Heart left ventricle (tissue), 16 donors: ENCODE measurements at regions not wholly inside any gene's neighbourhood (a gene's known extent, or its start where the extent isn't known, plus 50 kb on each side); places are given as distances from the start of the nearest gene placed in this dataset.
"Not testable (repeated sequence)": the region's sequence is repeated elsewhere in the genome, so short reads cannot be mapped to it uniquely, and the experiment has no call there.

Experiments used
- ATAC-seq, 4 donors: fragments of 200-7000 bp; cut with Tn5 transposase; one replicate each; pipeline ENCODE4 v1.9.1; 2020 to 2022; ENCODE audit warnings: moderate library complexity in 4 of 4, mild to moderate bottlenecking in 3 of 4, moderate number of reproducible peaks in 1 of 4
- DNase-seq, 5 donors: peaks; one replicate each; pipeline ENCODE4 v3.0.0-alpha.2; 2020
- H3K27ac ChIP-seq, 12 donors: fragments of 200-600 bp; sonication (generic) in 4 of 12; one replicate each; pipeline versions ENCODE4 v1.5.0 to v1.8.0; 2016 to 2022; ENCODE audit warnings: mild to moderate bottlenecking in 2 of 12
- H3K27me3 ChIP-seq, 9 donors: fragments of 200-600 bp; sonication (generic) in 2 of 9; one replicate each; pipeline versions ENCODE4 v1.5.1 to v1.8.0; 2016 to 2022; ENCODE audit warnings: mild to moderate bottlenecking in 3 of 9
- H3K36me3 ChIP-seq, 9 donors: fragments of 200-600 bp; sonication (generic) in 2 of 9; one replicate each; pipeline versions ENCODE4 v1.5.0 to v1.8.0; 2018 to 2022; ENCODE audit warnings: mild to moderate bottlenecking in 2 of 9
- H3K4me1 ChIP-seq, 12 donors: fragments of 200-600 bp; sonication (generic) in 4 of 12; one replicate each; pipeline versions ENCODE4 v1.5.0 to v1.8.0; 2016 to 2022; ENCODE audit warnings: mild to moderate bottlenecking in 3 of 12
- H3K4me3 ChIP-seq, 12 donors: fragments of 200-600 bp; sonication (generic) in 4 of 12; one replicate each; pipeline versions ENCODE4 v1.5.0 to v1.8.0; 2017 to 2022; ENCODE audit warnings: mild to moderate bottlenecking in 9 of 12, moderate library complexity in 4 of 12
- H3K9me3 ChIP-seq, 12 donors: fragments of 200-600 bp; sonication (generic) in 4 of 12; one replicate each; pipeline versions ENCODE4 v1.5.0 to v1.8.0; 2016 to 2022; ENCODE audit warnings: mild to moderate bottlenecking in 1 of 12
- POLR2A ChIP-seq, 2 donors: fragments of 450-650 bp; IDR thresholded peaks; one replicate each; pipeline ENCODE4 v1.6.1; 2017; ENCODE audit warnings: antibody characterized with exemption in 2 of 2, mild to moderate bottlenecking in 2 of 2, moderate library complexity in 2 of 2
- WGBS, 4 donors: extraction: QIAGEN DNeasy Blood & Tissue Kit in 2 of 4; methylation state at CpG; one replicate each; pipeline versions ENCODE4 v1.1.5 to v1.1.7; 2013 to 2018; 5-methylcytosine and 5-hydroxymethylcytosine counted together
- intact Hi-C, 10 donors: fragments of 100-400 bp; cut with DNase I; formaldehyde crosslinking; loops; one replicate each; pipeline versions ENCODE4 v1.11.1 to v1.14.2; 2022
- TF ChIP-seq, protein P1 (sequence below), 12 donors: fragments of 200-600 bp; sonication (generic) in 4 of 12; IDR thresholded peaks; one replicate each; pipeline versions ENCODE4 v1.5.0 to v1.8.0; 2018 to 2022; ENCODE audit warnings: antibody characterized with exemption in 12 of 12, mild to moderate bottlenecking in 5 of 12
- donor health status: ischemic (EF 13 %, LVEDD 7.1; RV severe dilation, severe dysfunction).
- donor health status: healthy with polysubstance abuse.
- donor health status: DM: no; HTN: yes; CAD: no.
- donor health status: DM: no; HTN: no; CAD: no.
- donor health status: ischemic (EF 25% LVEDD 6.9; RV normal size, moderate dysfunction).
- donor health status: ischemic (EF 25% LVEDD 5.7; RV mildly dilated, moderate dysfunction).
- donor health status: healthy.
- donor health status: DM: yes; HTN: yes; CAD: no.
- donor health status: ischemic (EF 35%, LVEDD 5.7; RV mildly dilated, moderate dysfunction).
- donor health status: nonischemic (EF 11% LVEDD 7.7; RV severe dilation, severe dysfunction).
- donor health status: DM: yes; HTN: yes; CAD: no.
- donor health status: PGD.
- donor health status: ischemic (EF 29% LVEDD 5.4; RV normal size, mild dysfunction).
- donor health status: nonischemic (EF 23%, LVEDD 6.1; RV moderate dilation, normal function).

DNA sequence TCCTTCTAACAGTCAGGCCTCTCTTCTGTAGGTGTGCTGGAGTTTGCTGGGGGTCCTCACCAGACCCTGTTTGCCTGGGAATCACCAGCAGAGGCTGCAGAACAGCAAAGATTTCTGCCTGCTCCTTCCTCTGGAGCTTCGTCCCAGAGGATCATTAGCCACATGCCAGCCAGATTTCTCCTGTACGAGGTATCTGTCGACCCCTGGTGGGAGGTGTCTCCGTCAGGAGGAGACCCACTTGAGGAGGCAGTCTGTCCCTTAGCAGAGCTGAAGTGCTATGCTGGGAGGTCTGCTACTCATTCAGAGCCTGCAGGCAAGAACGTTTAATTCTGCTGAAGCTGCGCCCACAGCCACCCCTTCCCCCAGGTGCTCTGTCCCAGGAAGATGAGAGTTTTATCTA is 611.1 kb upstream of the COBL start:
- ATAC-seq, result no peak
- 56 to 74% (median 58%) methylated on average over 3 to 6 of the region's 6 CpGs for WGBS, 4 donors

DNA sequence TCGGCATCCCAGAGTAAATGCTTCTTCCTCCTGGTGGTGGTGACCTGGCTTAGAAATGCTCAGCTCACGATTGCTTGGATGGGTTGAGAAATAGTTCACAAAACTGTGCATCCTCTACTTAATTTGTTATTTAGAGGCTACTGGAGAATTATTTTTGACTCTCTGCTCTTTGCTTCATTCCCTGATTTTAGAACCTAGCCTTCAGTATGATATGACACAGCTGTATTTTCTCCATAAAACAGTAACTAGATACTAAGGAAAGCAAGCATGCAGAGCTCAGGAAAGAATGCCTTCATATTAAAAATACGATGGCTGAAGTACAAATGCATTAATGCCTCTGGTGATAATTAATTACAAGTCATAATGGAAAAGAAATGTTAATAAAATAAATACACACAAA is 602.0 kb upstream of the COBL start:
- H3K4me1 ChIP-seq, result no peaks in the 10 kb centered on the region
- no peak overlapping the region for H3K27ac ChIP-seq
- 65 to 75% (median 70%) methylated on average over 3 of the region's 3 CpGs for WGBS, 4 donors
- peaks cover 0 to 7% (median 0%) of the 10 kb centered on the region in 12 donors for H3K9me3 ChIP-seq
- intact Hi-C loops, result no loop called here
- H3K4me3 ChIP-seq, result no peak overlapping the region
- no peak for TF ChIP-seq POLR2A (IDR thresholded peaks at IDR 0.05)
- TF ChIP-seq, protein P1, sequence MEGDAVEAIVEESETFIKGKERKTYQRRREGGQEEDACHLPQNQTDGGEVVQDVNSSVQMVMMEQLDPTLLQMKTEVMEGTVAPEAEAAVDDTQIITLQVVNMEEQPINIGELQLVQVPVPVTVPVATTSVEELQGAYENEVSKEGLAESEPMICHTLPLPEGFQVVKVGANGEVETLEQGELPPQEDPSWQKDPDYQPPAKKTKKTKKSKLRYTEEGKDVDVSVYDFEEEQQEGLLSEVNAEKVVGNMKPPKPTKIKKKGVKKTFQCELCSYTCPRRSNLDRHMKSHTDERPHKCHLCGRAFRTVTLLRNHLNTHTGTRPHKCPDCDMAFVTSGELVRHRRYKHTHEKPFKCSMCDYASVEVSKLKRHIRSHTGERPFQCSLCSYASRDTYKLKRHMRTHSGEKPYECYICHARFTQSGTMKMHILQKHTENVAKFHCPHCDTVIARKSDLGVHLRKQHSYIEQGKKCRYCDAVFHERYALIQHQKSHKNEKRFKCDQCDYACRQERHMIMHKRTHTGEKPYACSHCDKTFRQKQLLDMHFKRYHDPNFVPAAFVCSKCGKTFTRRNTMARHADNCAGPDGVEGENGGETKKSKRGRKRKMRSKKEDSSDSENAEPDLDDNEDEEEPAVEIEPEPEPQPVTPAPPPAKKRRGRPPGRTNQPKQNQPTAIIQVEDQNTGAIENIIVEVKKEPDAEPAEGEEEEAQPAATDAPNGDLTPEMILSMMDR (IDR thresholded peaks at IDR 0.05), result no peak
- ATAC-seq (no peak), DNase-seq (no peak)
- no peaks in the 10 kb centered on the region for H3K36me3 ChIP-seq
- H3K27me3 ChIP-seq, result no peaks in the 10 kb centered on the region

More for the DNA sequence above, 611.1 kb upstream of the COBL start:
- Histone ChIP-seq H3K27me3 (no peaks in the 10 kb centered on the region), H3K4me1 (no peaks in the 10 kb centered on the region), H3K36me3 (no peaks in the 10 kb centered on the region), H3K27ac (no peak overlapping the region), H3K4me3 (no peak overlapping the region), H3K9me3 (peaks cover 0 to 23% (median 6%) of the 10 kb centered on the region in 12 donors)
- intact Hi-C loops, result loop anchor here in 1 of 10 donors (5.0 kb wide), 1 partner anchor 35 kb away; no protein-coding TSS in a partner anchor
- DNase-seq, result no peak
- no peak for TF ChIP-seq POLR2A (IDR thresholded peaks at IDR 0.05)
- TF ChIP-seq, protein P1 (IDR thresholded peaks at IDR 0.05), result no peak

DNA sequence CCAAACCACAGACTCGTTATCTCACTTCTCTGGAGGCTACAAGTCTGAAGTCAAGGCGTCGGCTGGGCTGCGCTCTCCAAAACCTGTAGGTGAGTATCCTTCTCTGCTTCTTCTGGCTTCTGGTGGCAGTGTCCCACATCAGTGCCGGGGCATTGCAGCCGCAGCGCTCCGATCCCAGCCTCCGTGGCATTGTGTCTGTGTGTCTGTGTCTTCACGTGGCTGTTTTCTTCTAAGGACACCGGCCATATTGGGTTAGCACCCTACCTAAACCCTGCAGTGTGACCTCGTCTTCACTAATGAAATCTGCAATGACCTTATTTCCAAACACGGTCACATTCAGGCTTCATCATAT is 584.9 kb upstream of the COBL start:
- ATAC-seq (no peak), DNase-seq (no peak)
- no peaks in the 10 kb centered on the region for H3K4me1 ChIP-seq
- TF ChIP-seq, protein P1 (IDR thresholded peaks at IDR 0.05), result no peak
- no peak for TF ChIP-seq POLR2A (IDR thresholded peaks at IDR 0.05)
- 79 to 92% (median 88%) methylated on average over 13 of the region's 13 CpGs for WGBS, 4 donors
- no peaks in the 10 kb centered on the region for H3K27me3 ChIP-seq
- peaks cover 0 to 4% (median 0%) of the 10 kb centered on the region in 12 donors for H3K9me3 ChIP-seq
- H3K36me3 ChIP-seq, result no peaks in the 10 kb centered on the region
- H3K4me3 ChIP-seq, result no peak overlapping the region
- no peak overlapping the region for H3K27ac ChIP-seq
- intact Hi-C loops, result no loop called here

DNA sequence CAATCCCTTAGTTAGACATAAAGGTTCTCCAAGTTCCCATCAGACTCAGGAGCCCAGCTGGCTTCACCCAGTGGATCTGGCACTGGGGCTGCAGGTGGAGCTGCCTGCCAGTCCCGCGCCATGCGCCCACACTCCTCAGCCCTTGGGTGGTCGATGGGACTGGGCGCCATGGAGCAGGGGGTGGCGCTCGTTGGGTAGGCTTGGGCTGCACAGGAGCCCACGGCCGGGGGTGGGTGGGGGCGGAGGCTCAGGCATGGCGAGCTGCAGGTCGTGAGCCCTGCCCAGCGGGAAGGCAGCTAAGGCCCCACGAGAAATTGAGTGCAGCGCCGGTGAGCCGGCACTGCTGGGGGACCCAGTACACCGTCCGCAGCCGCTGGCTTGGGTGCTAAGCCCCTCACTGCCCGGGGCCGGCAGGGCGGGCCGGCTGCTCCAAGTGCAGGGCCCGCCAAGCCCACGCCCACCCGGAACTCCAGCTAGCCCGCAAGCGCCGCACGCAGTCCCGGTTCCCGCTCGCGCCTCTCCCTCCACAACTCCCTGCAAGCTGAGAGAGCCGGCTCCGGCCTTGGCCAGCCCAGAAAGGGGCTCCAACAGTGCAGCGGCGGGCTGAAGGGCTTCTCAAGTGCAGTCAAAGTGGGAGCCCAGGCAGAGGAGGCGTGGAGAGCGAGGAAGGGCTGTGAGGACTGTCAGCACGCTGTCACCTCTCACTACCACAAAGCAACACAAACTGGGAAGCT is 584.3 kb upstream of the COBL start:
- H3K4me1 ChIP-seq, H3K36me3 ChIP-seq, intact Hi-C loops, H3K9me3 ChIP-seq, DNase-seq, H3K27me3 ChIP-seq, H3K4me3 ChIP-seq, ATAC-seq, H3K27ac ChIP-seq: not testable (repeated sequence)
- WGBS, 4 donors, result 91 to 93% (median 93%) methylated on average over 29 to 42 of the region's 42 CpGs

DNA sequence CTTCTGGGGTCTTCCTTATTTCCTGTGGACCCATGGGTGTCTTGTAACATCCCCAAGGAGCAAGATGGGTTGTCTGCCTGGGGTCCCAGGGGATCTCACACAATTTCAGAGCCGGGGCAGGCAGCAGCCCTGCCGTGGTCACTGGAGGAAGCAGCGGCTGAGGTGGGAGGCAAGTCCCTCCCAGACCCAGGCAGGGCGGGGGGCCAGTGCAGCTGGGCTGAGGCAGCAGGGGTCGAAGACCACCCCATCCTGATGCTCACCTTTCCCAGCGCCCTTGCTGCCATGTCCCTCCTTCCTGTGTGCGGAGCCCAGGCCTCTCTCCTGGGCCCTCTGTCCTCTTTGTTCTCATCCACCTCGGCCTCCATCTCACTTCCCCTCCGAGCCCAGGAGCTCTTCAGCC is 583.0 kb upstream of the COBL start:
- no peaks in the 10 kb centered on the region for H3K27me3 ChIP-seq
- ATAC-seq (no peak), DNase-seq (no peak)
- no peak overlapping the region for H3K4me3 ChIP-seq
- 80 to 87% (median 85%) methylated on average over 9 of the region's 9 CpGs for WGBS, 4 donors
- intact Hi-C loops, result no loop called here
- TF ChIP-seq POLR2A (IDR thresholded peaks at IDR 0.05), result no peak
- TF ChIP-seq, protein P1 (IDR thresholded peaks at IDR 0.05), result no peak
- peaks cover 0 to 7% (median 0%) of the 10 kb centered on the region in 12 donors for H3K9me3 ChIP-seq
- no peaks in the 10 kb centered on the region for H3K36me3 ChIP-seq
- H3K4me1 ChIP-seq, result no peaks in the 10 kb centered on the region
- H3K27ac ChIP-seq, result no peak overlapping the region
